ENCODE measurements at regions not wholly inside any gene's neighbourhood (a gene's known extent, or its start where the extent isn't known, plus 50 kb on each side); places are given as distances from the start of the nearest gene placed in this dataset.

GRCh38 chr3:189500798-189501495, 130.2 kb upstream of the TP63 start:
- no peak for DNase-seq (ENCODE audit: low spot score)

GRCh38 chr3:189502256-189502655, 128.9 kb upstream of the TP63 start:
- DNase-seq (ENCODE audit: low spot score) = no peak

GRCh38 chr3:189502676-189503257, 128.4 kb upstream of the TP63 start:
- no peak for DNase-seq (ENCODE audit: low spot score)

- no peak for DNase-seq (ENCODE audit: low spot score)
Measured at GRCh38 chr3:189507856-189508255, 123.3 kb upstream of the TP63 start.

GRCh38 chr3:189508784-189509501, 122.2 kb upstream of the TP63 start:
- no peak for DNase-seq (ENCODE audit: low spot score)

GRCh38 chr3:189512039-189512438, 119.2 kb upstream of the TP63 start:
- no peak for DNase-seq (ENCODE audit: low spot score)

- no peak for DNase-seq (ENCODE audit: low spot score)
Measured at GRCh38 chr3:189512821-189513220, 118.4 kb upstream of the TP63 start.

- DNase-seq (ENCODE audit: low spot score) = no peak
Measured at GRCh38 chr3:189513281-189514117, 117.7 kb upstream of the TP63 start.

GRCh38 chr3:189516039-189516438, 115.2 kb upstream of the TP63 start:
- no peak for DNase-seq (ENCODE audit: low spot score)

- DNase-seq (ENCODE audit: low spot score) = no peak
Measured at GRCh38 chr3:189517981-189518380, 113.2 kb upstream of the TP63 start.

GRCh38 chr3:189519458-189519857, 111.7 kb upstream of the TP63 start:
- no peak for DNase-seq (ENCODE audit: low spot score)

- no peak for DNase-seq (ENCODE audit: low spot score)
Measured at GRCh38 chr3:189529468-189529867, 101.7 kb upstream of the TP63 start.

GRCh38 chr3:189529889-189530471, 101.2 kb upstream of the TP63 start:
- DNase-seq (ENCODE audit: low spot score) = no peak

- DNase-seq (ENCODE audit: low spot score) = no peak
Measured at GRCh38 chr3:189530822-189531221, 100.4 kb upstream of the TP63 start.

- DNase-seq (ENCODE audit: low spot score) = no peak
Measured at GRCh38 chr3:189531271-189531670, 99.9 kb upstream of the TP63 start.

- DNase-seq (ENCODE audit: low spot score) = no peak
Measured at GRCh38 chr3:189534531-189534930, 96.7 kb upstream of the TP63 start.

- DNase-seq (ENCODE audit: low spot score) = no peak
Measured at GRCh38 chr3:189537135-189537534, 94.1 kb upstream of the TP63 start.

- DNase-seq (ENCODE audit: low spot score) = no peak
Measured at GRCh38 chr3:189547448-189547847, 83.7 kb upstream of the TP63 start.

GRCh38 chr3:189548053-189548452, 83.1 kb upstream of the TP63 start:
- DNase-seq (ENCODE audit: low spot score) = no peak

- no peak for DNase-seq (ENCODE audit: low spot score)
Measured at GRCh38 chr3:189551007-189551406, 80.2 kb upstream of the TP63 start.

- no peak for DNase-seq (ENCODE audit: low spot score)
Measured at GRCh38 chr3:189554868-189555557, 76.2 kb upstream of the TP63 start.
